Neural cell (in vitro differentiated cells): ENCODE measurements at regions not wholly inside any gene's neighbourhood (a gene's known extent, or its start where the extent isn't known, plus 50 kb on each side); places are given as distances from the start of the nearest gene placed in this dataset.
A peak's percentile ranks its signal among the peaks of the same experiment; 100 is the strongest.

ENCODE experiments used
- H2AFZ ChIP-seq: fragments of 200-600, 300-800 bp; sonication (generic), shearing (Covaris generic); 2 replicates; pipeline ENCODE4 v1.6.0; 2014; ENCODE audit warnings: low read depth, mild to moderate bottlenecking, antibody characterized with exemption, low read length, moderate library complexity
- H3F3A ChIP-seq: fragments of 200-600 bp; shearing (Covaris generic); 2 replicates; pipeline ENCODE4 v1.6.1; 2016; ENCODE audit warnings: mild to moderate bottlenecking, moderate library complexity, mixed read lengths, antibody characterized with exemption, low read length; ENCODE audit not compliant: insufficient read depth, poor library complexity, severe bottlenecking
- H3K27ac ChIP-seq: fragments of 200-600, 300-800 bp; sonication (generic), shearing (Covaris generic); 2 replicates; pipeline ENCODE4 v1.5.1; 2014; ENCODE audit warnings: mild to moderate bottlenecking, low read length, moderate library complexity
- H3K27me3 ChIP-seq: fragments of 300-800, 200-600 bp; sonication (generic), shearing (Covaris generic); 2 replicates; pipeline ENCODE4 v1.6.0; 2014; ENCODE audit warnings: mild to moderate bottlenecking, low read depth, low read length, moderate library complexity; ENCODE audit not compliant: insufficient read depth
- H3K36me3 ChIP-seq: fragments of 300-800, 200-600 bp; sonication (generic), shearing (Covaris generic); 2 replicates; pipeline ENCODE4 v1.5.1; 2014; ENCODE audit warnings: mild to moderate bottlenecking, antibody characterized with exemption, low read length, moderate library complexity; ENCODE audit not compliant: insufficient read depth
- H3K4me2 ChIP-seq: fragments of 300-800, 200-600 bp; sonication (generic), shearing (Covaris generic); 2 replicates; pipeline ENCODE4 v1.6.0; 2014; ENCODE audit warnings: mild to moderate bottlenecking, low read length
- H3K4me3 ChIP-seq: fragments of 300-800, 200-600 bp; sonication (generic), shearing (Covaris generic); 2 replicates; pipeline ENCODE4 v1.5.1; 2014; ENCODE audit warnings: mild to moderate bottlenecking, low read length, moderate library complexity
- H3K79me2 ChIP-seq: fragments of 200-600 bp; shearing (Covaris generic); replicated peaks from 2 replicates; pipeline ENCODE4 v1.6.0; 2014; ENCODE audit warnings: mild to moderate bottlenecking, low read length, moderate library complexity; ENCODE audit not compliant: insufficient read depth
- H3K9ac ChIP-seq: fragments of 300-800, 200-600 bp; sonication (generic), shearing (Covaris generic); 2 replicates; pipeline ENCODE4 v1.6.1; 2016; ENCODE audit warnings: mild to moderate bottlenecking, low read length, mixed read lengths
- H3K9me2 ChIP-seq: fragments of 200-600 bp; shearing (Covaris generic); 2 replicates; pipeline ENCODE4 v1.6.1; 2016; ENCODE audit warnings: mild to moderate bottlenecking, low read length, mixed read lengths; ENCODE audit not compliant: insufficient read depth
- H3K9me3 ChIP-seq: fragments of 200-600, 300-800 bp; sonication (generic), shearing (Covaris generic); 2 replicates; pipeline ENCODE4 v1.6.1; 2016; ENCODE audit warnings: mild to moderate bottlenecking, mixed run types, low read length, moderate library complexity, mixed read lengths
- H4K20me1 ChIP-seq: fragments of 200-600 bp; shearing (Covaris generic); 2 replicates; pipeline ENCODE4 v1.6.1; 2016; ENCODE audit warnings: mild to moderate bottlenecking, mixed run types; ENCODE audit not compliant: insufficient read depth
- CTCF ChIP-seq: fragments of 450-650 bp; IDR thresholded peaks from 2 replicates; pipeline ENCODE4 v1.5.1; 2014; ENCODE audit warnings: antibody characterized with exemption, mild to moderate bottlenecking, moderate library complexity; ENCODE audit not compliant: poor library complexity, severe bottlenecking
- EP300 ChIP-seq: fragments of 450-650 bp; conservative IDR thresholded peaks from 2 replicates; pipeline ENCODE4 v1.6.1; 2014; ENCODE audit warnings: antibody characterized with exemption, mild to moderate bottlenecking, moderate library complexity; ENCODE audit not compliant: poor library complexity, severe bottlenecking
- EZH2 ChIP-seq: fragments of 200-600, 300-800 bp; shearing (Covaris generic), sonication (generic); IDR thresholded peaks from 2 replicates; pipeline ENCODE4 v1.6.1; 2014; ENCODE audit warnings: antibody characterized with exemption, low read length, borderline replicate concordance, mild to moderate bottlenecking; ENCODE audit not compliant: insufficient read depth, poor library complexity, severe bottlenecking
- MXI1 ChIP-seq: fragments of 450-650 bp; conservative IDR thresholded peaks from 2 replicates; pipeline ENCODE4 v1.6.1; 2014; ENCODE audit warnings: antibody characterized with exemption, mild to moderate bottlenecking; ENCODE audit not compliant: poor library complexity, severe bottlenecking
- POLR2AphosphoS5 ChIP-seq: IDR thresholded peaks from 2 replicates; pipeline ENCODE4 v1.6.1; 2012
- RAD21 ChIP-seq: fragments of 450-650 bp; conservative IDR thresholded peaks from 2 replicates; pipeline ENCODE4 v1.6.1; 2014; ENCODE audit warnings: antibody characterized with exemption, mild to moderate bottlenecking, moderate library complexity
- REST ChIP-seq: IDR thresholded peaks from 2 replicates; pipeline ENCODE4 v1.6.1; 2012; ENCODE audit warnings: borderline replicate concordance
- SMC3 ChIP-seq: fragments of 450-650 bp; conservative IDR thresholded peaks from 2 replicates; pipeline ENCODE4 v1.6.1; 2014; ENCODE audit warnings: antibody characterized with exemption, mild to moderate bottlenecking, moderate library complexity; ENCODE audit not compliant: poor library complexity
- TAF1 ChIP-seq: IDR thresholded peaks from 2 replicates; pipeline ENCODE4 v1.6.1; 2012; ENCODE audit warnings: low read depth

GRCh38 chr2:123493687-123494086, 531.4 kb upstream of the CNTNAP5 start:
- Histone ChIP-seq H3K79me2 (no peaks in the 10 kb centered on the region), H3K27ac (no peak overlapping the region), H2AFZ (no peak overlapping the region), H3K4me2 (no peak overlapping the region), H3K9me3 (no peaks in the 10 kb centered on the region), H3F3A (no peaks in the 10 kb centered on the region), H3K4me3 (no peak overlapping the region), H3K36me3 (no peaks in the 10 kb centered on the region), H4K20me1 (no peaks in the 10 kb centered on the region), H3K27me3 (no peaks in the 10 kb centered on the region), H3K9ac (no peak overlapping the region), H3K9me2 (no peaks in the 10 kb centered on the region)
- peak; percentile 25 for TF ChIP-seq POLR2AphosphoS5
- no peak for TF ChIP-seq SMC3

- H3K79me2 ChIP-seq, result no peaks in the 10 kb centered on the region
- H3K9me2 ChIP-seq, result no peaks in the 10 kb centered on the region
- no peak overlapping the region for H3K27ac ChIP-seq
- no peak for TF ChIP-seq REST
- TF ChIP-seq EP300, result no peak
- no peak for TF ChIP-seq EZH2
- TF ChIP-seq MXI1, result no peak
- no peak for TF ChIP-seq POLR2AphosphoS5
- TF ChIP-seq CTCF, result no peak
- no peak for TF ChIP-seq SMC3
- TF ChIP-seq RAD21, result no peak
- TF ChIP-seq TAF1, result no peak
- H3K4me2 ChIP-seq, result no peak overlapping the region
- H3K27me3 ChIP-seq, result no peaks in the 10 kb centered on the region
- no peaks in the 10 kb centered on the region for H3F3A ChIP-seq
- no peaks in the 10 kb centered on the region for H4K20me1 ChIP-seq
- H3K9me3 ChIP-seq, result no peaks in the 10 kb centered on the region
- H3K4me3 ChIP-seq, result no peak overlapping the region
- no peaks in the 10 kb centered on the region for H3K36me3 ChIP-seq
- H2AFZ ChIP-seq, result no peak overlapping the region
- no peak overlapping the region for H3K9ac ChIP-seq
These were observed 529.8 kb upstream of the CNTNAP5 start for GRCh38 chr2:123495241-123495640.

- no peaks in the 10 kb centered on the region for H3K9me3 ChIP-seq
- no peaks in the 10 kb centered on the region for H3K9me2 ChIP-seq
- TF ChIP-seq CTCF, result no peak
- no peak for TF ChIP-seq MXI1
- TF ChIP-seq SMC3, result no peak
- TF ChIP-seq RAD21, result no peak
- TF ChIP-seq EZH2, result no peak
- TF ChIP-seq POLR2AphosphoS5, result no peak
- no peak for TF ChIP-seq EP300
- TF ChIP-seq TAF1, result no peak
- no peak for TF ChIP-seq REST
- H3K36me3 ChIP-seq, result no peaks in the 10 kb centered on the region
- H3K27me3 ChIP-seq, result no peaks in the 10 kb centered on the region
- H4K20me1 ChIP-seq, result no peaks in the 10 kb centered on the region
- no peak overlapping the region for H2AFZ ChIP-seq
- H3K79me2 ChIP-seq, result no peaks in the 10 kb centered on the region
- H3K27ac ChIP-seq, result no peak overlapping the region
- no peak overlapping the region for H3K4me2 ChIP-seq
- no peak overlapping the region for H3K9ac ChIP-seq
- H3F3A ChIP-seq, result no peaks in the 10 kb centered on the region
- H3K4me3 ChIP-seq, result no peak overlapping the region
These were observed 524.7 kb upstream of the CNTNAP5 start for GRCh38 chr2:123500346-123500745.
